Spleen (tissue), 11 donors: ENCODE measurements at regions not wholly inside any gene's neighbourhood (a gene's known extent, or its start where the extent isn't known, plus 50 kb on each side); places are given as distances from the start of the nearest gene placed in this dataset.

ENCODE experiments used
- DNase-seq: peaks from one replicate; pipeline ENCODE4 v3.0.0-alpha.2; 2020
- H3K27ac ChIP-seq, 8 donors: fragments of 200-600 bp; sonication (generic) in 7 of 8; 1 replicate in 4 of 8; 2 replicates in 4 of 8; pipeline versions ENCODE4 v1.5.0 to v1.8.0; 2016 to 2021; ENCODE audit warnings: inconsistent platforms in 4 of 8, mild to moderate bottlenecking in 4 of 8, moderate library complexity in 1 of 8
- H3K27me3 ChIP-seq, 7 donors: fragments of 200-600 bp; sonication (generic) in 6 of 7; replicated peaks in 1 of 7; 1 replicate in 4 of 7; 2 replicates in 3 of 7; pipeline versions ENCODE4 v1.5.0 to v1.8.0; 2016 to 2021; ENCODE audit warnings: inconsistent platforms in 3 of 7, mild to moderate bottlenecking in 1 of 7
- H3K36me3 ChIP-seq, 6 donors: fragments of 200-600 bp; sonication (generic) in 5 of 6; 1 replicate in 4 of 6; 2 replicates in 2 of 6; pipeline versions ENCODE4 v1.5.0 to v1.8.0; 2016 to 2021; ENCODE audit warnings: inconsistent platforms in 2 of 6
- H3K4me1 ChIP-seq, 6 donors: fragments of 200-600 bp; sonication (generic) in 5 of 6; 1 replicate in 3 of 6; 2 replicates in 3 of 6; pipeline versions ENCODE4 v1.5.0 to v1.8.0; 2016 to 2021; ENCODE audit warnings: inconsistent platforms in 3 of 6
- H3K4me3 ChIP-seq, 8 donors: fragments of 200-600 bp; sonication (generic) in 7 of 8; 1 replicate in 4 of 8; 2 replicates in 4 of 8; pipeline versions ENCODE4 v1.5.0 to v1.8.0; 2016 to 2021; ENCODE audit warnings: inconsistent platforms in 4 of 8, mild to moderate bottlenecking in 4 of 8, moderate library complexity in 2 of 8
- H3K9me3 ChIP-seq, 8 donors: fragments of 200-600 bp; sonication (generic) in 7 of 8; 1 replicate in 4 of 8; 2 replicates in 4 of 8; pipeline versions ENCODE4 v1.5.0 to v1.8.0; 2016 to 2021; ENCODE audit warnings: inconsistent platforms in 4 of 8
- CTCF ChIP-seq, 11 experiments: fragments of 200-600 bp in 7 of 11; fragments of 450-650 bp in 4 of 11; sonication (generic) in 4 of 11; IDR thresholded peaks in 8 of 11; conservative IDR thresholded peaks in 3 of 11; 1 replicate in 7 of 11; 2 replicates in 4 of 11; pipeline versions ENCODE4 v1.4.0 to v1.8.0; 2016 to 2021; ENCODE audit warnings: antibody characterized with exemption in 11 of 11, inconsistent platforms in 4 of 11, mild to moderate bottlenecking in 1 of 11
- POLR2A ChIP-seq, 3 donors: fragments of 450-650 bp; IDR thresholded peaks; one replicate each; pipeline ENCODE4 v1.5.1; 2017; ENCODE audit warnings: antibody characterized with exemption in 3 of 3, mild to moderate bottlenecking in 1 of 3
- POLR2AphosphoS5 ChIP-seq, 3 donors: sonication (generic); formaldehyde crosslinking; IDR thresholded peaks; one replicate each; pipeline ENCODE4 v1.5.1; 2017; ENCODE audit warnings: antibody characterized with exemption in 3 of 3
- WGBS, 5 donors: extraction: QIAGEN DNeasy Blood & Tissue Kit in 3 of 5; methylation state at CpG; one replicate each; pipeline versions ENCODE4 v1.1.5 to v1.1.7; 2013 to 2018; 5-methylcytosine and 5-hydroxymethylcytosine counted together
- intact Hi-C: fragments of 100-400 bp; cut with DNase I; formaldehyde crosslinking; loops from one replicate; pipeline ENCODE4 v1.15.0; 2023; ENCODE audit warnings: low total_unique reads
- donor health status: healthy with polysubstance abuse.
- donor health status: DM: no; HTN: no; CAD: no; lungs with moderate emphysema.
- donor health status: DM: no; HTN: no; CAD: no.
- donor health status: Bipolar disorder and iron deficiency.
- donor health status: healthy.
- donor health status: DM: no; HTN: no; CAD: no.
- donor health status: DM: yes; HTN: yes; CAD: no.

GRCh38 chr4:79788884-79789283 lies 284.1 kb downstream of the ANTXR2 start:
- intact Hi-C loops, result no loop called here
- TF ChIP-seq POLR2A (IDR thresholded peaks at IDR 0.05) (no peak), POLR2AphosphoS5 (IDR thresholded peaks at IDR 0.05) (no peak)
- DNase-seq, result no peak
- Histone ChIP-seq H3K36me3 (no peaks in the 10 kb centered on the region), H3K4me1 (no peaks in the 10 kb centered on the region), H3K27me3 (no peaks in the 10 kb centered on the region), H3K4me3 (no peak overlapping the region), H3K9me3 (peaks cover 0 to 38% (median 29%) of the 10 kb centered on the region in 8 donors), H3K27ac (no peak overlapping the region)
- WGBS, 5 donors, result 14 to 38% (median 27%) methylated on average over 1 of the region's 1 CpG

DNA sequence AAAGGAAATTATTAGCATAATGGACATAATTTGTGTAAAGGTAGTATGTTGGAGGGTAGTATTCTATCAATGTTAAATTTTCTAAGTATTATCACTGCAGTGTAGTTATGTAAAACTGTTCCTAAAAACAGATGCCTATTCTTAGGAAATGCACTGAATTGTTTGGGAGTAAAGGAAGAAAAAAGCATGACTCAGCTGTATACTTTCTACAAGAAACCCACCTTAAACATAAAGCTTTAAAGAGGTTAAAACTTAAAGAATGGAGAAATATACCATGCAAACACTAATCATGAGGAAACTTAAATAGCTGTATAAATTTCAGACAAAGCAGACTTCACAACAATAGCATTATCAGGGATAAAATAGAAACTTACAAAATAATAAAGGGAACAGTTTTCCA lies 292.9 kb downstream of the ANTXR2 start:
- no peak for DNase-seq
- Histone ChIP-seq H3K36me3 (no peaks in the 10 kb centered on the region), H3K4me3 (no peak overlapping the region), H3K4me1 (no peaks in the 10 kb centered on the region), H3K27me3 (no peaks in the 10 kb centered on the region), H3K27ac (no peak overlapping the region), H3K9me3 (peaks cover 0 to 20% (median 10%) of the 10 kb centered on the region in 8 donors)
- TF ChIP-seq POLR2A (IDR thresholded peaks at IDR 0.05) (no peak), POLR2AphosphoS5 (IDR thresholded peaks at IDR 0.05) (no peak), CTCF (IDR thresholded peaks at IDR 0.05 in 8 of 11, conservative IDR thresholded peaks at IDR 0.05 in 3 of 11) (no peak)
- intact Hi-C loops, result no loop called here

DNA sequence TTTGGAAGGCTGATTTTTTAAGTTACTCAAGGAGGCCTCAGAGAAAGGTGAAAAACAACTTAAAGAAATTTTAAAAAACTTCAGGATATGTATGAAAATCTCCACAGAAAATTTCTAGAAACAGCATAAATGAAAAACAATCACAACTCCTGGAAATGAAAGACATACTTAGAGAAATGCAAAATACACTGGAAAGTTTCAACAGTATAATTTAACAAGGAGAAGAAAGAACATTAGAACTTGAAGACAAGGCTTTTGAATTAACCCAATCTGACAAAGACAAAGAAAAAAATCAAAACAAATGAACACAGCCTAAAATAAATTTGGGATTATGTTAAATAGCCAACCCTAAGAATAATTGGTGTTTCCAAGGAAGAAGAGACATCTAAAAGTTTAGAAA lies 300.5 kb downstream of the ANTXR2 start:
- no peak for TF ChIP-seq CTCF (IDR thresholded peaks at IDR 0.05 in 8 of 11, conservative IDR thresholded peaks at IDR 0.05 in 3 of 11)
- no peak for TF ChIP-seq POLR2AphosphoS5 (IDR thresholded peaks at IDR 0.05)
- TF ChIP-seq POLR2A (IDR thresholded peaks at IDR 0.05), result no peak

GRCh38 chr4:79764120-79764519 lies 308.9 kb downstream of the ANTXR2 start:
- TF ChIP-seq POLR2A (IDR thresholded peaks at IDR 0.05), result no peak
- no peak for TF ChIP-seq POLR2AphosphoS5 (IDR thresholded peaks at IDR 0.05)
- no peak for TF ChIP-seq CTCF (IDR thresholded peaks at IDR 0.05 in 8 of 11, conservative IDR thresholded peaks at IDR 0.05 in 3 of 11)
- Histone ChIP-seq H3K4me3 (no peak overlapping the region), H3K4me1 (no peaks in the 10 kb centered on the region), H3K36me3 (no peaks in the 10 kb centered on the region), H3K9me3 (peaks cover 0 to 25% (median 18%) of the 10 kb centered on the region in 8 donors), H3K27ac (no peak overlapping the region), H3K27me3 (no peaks in the 10 kb centered on the region)
- intact Hi-C loops, result no loop called here
- no peak for DNase-seq
- 91 to 96% (median 93%) methylated on average over 2 of the region's 2 CpGs for WGBS, 5 donors

More for the DNA sequence above, 300.5 kb downstream of the ANTXR2 start:
- no peaks in the 10 kb centered on the region for H3K4me1 ChIP-seq
- intact Hi-C loops, result no loop called here
- H3K4me3 ChIP-seq, result no peak overlapping the region
- no peak for DNase-seq
- H3K27me3 ChIP-seq, result no peaks in the 10 kb centered on the region
- H3K9me3 ChIP-seq, result peaks cover 2 to 82% (median 74%) of the 10 kb centered on the region in 8 donors
- no peak overlapping the region for H3K27ac ChIP-seq
- H3K36me3 ChIP-seq, result no peaks in the 10 kb centered on the region

DNA sequence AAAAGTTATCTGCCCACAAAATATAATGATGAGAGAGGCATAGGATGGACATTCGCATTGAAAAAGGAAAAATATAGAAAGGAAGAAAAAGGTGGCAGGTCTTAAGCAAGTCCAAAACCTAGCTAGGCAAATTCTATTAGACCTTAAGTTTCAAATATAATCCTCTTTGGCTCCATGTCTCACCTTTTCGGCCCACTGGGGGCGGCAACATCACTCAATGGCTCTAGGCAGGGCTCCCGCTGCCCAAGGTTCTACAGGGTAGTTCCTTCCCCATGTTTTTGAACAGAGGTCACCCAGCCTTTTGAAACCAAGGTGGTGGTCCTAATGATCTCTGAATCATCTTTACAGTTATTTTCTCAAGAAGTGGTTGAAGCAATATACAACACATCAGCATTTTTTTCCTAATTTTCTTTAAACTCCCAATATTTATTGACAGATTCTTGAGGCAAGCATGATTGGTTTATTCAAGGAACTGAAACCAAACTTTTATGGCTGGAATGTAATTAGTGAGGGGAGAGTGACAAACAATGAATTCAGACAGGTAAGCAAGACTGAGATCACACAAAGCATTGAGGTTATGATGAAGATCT lies 309.4 kb downstream of the ANTXR2 start:
- H3K36me3 ChIP-seq, result no peaks in the 10 kb centered on the region
- TF ChIP-seq CTCF (IDR thresholded peaks at IDR 0.05 in 8 of 11, conservative IDR thresholded peaks at IDR 0.05 in 3 of 11) (no peak), POLR2AphosphoS5 (IDR thresholded peaks at IDR 0.05) (no peak), POLR2A (IDR thresholded peaks at IDR 0.05) (no peak)
- H3K9me3 ChIP-seq, result peaks cover 0 to 24% (median 16%) of the 10 kb centered on the region in 8 donors
- intact Hi-C loops, result no loop called here
- H3K27me3 ChIP-seq, result no peaks in the 10 kb centered on the region
- WGBS, 5 donors, result 85 to 95% (median 90%) methylated on average over 4 of the region's 4 CpGs
- no peak overlapping the region for H3K27ac ChIP-seq
- no peak for DNase-seq
- H3K4me1 ChIP-seq, result no peaks in the 10 kb centered on the region
- no peak overlapping the region for H3K4me3 ChIP-seq
